GM21786 (cell line): ENCODE measurements at regions not wholly inside any gene's neighbourhood (a gene's known extent, or its start where the extent isn't known, plus 50 kb on each side); places are given as distances from the start of the nearest gene placed in this dataset.

Experiments used
- ATAC-seq: cut with Tn5 transposase; IDR thresholded peaks from one replicate; pipeline ENCODE4 v1.9.1; 2021; ENCODE audit not compliant: unreplicated experiment

- no peak for ATAC-seq
These were observed 137.4 kb upstream of the RPL10L start for GRCh38 chr14:46788994-46789393.

GRCh38 chr14:46782281-46782680 lies 130.7 kb upstream of the RPL10L start:
- ATAC-seq: no peak

DNA sequence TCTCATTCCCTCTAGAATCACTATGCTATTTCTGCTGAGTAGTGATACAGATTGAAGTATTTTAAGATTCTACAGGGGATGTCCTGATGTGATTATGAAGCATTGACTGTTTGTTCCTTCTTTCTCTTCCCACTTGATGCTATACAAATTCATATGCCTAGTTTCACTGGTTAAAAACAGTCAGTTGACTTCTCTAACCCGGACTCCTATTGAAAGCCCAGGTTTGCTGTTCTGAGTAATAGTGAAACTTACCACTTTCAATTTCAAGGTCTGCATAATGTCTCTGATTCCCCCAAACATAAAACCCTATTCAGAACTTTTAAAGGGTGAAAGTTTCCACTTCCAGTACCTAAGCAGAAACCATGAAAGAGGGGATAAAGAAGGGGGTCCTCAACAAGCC lies 117.7 kb upstream of the RPL10L start:
- peak; percentile 98 for ATAC-seq

- no peak for ATAC-seq
These were observed 95.5 kb upstream of the RPL10L start for GRCh38 chr14:46747001-46747652.

GRCh38 chr14:46734286-46734685 lies 82.7 kb upstream of the RPL10L start:
- no peak for ATAC-seq

DNA sequence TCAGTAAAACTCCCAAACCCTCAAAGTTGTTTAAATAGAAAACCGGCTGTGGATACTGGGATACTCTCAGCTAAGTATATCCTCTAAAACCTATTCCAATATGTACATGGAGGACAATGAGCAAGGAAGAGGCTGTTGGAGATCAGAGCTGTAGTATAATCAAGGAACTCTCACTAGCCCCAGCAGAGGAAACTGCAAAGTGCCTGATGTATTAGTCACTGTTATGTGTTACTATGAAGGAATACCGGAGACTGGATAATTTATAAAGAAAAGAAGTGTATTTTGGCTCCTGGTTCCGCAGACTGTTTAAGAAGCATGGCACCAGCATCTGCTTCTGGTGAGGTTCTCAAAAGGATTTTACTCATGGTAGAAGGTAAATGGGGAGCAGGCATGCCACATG lies 65.6 kb upstream of the RPL10L start:
- no peak for ATAC-seq
